Posterior vena cava (tissue), 2 donors: ENCODE measurements at regions not wholly inside any gene's neighbourhood (a gene's known extent, or its start where the extent isn't known, plus 50 kb on each side); places are given as distances from the start of the nearest gene placed in this dataset.

Source experiments
- DNase-seq: peaks from one replicate; pipeline ENCODE4 v3.0.0-alpha.2; 2020; ENCODE audit warnings: low spot score
- intact Hi-C, 2 donors: fragments of 100-400 bp; cut with DNase I; formaldehyde crosslinking; loops; one replicate each; pipeline versions ENCODE4 v1.14.1 to v1.14.2; 2022 to 2023
- donor health status: DM: yes; HTN: yes; CAD: no.
- donor health status: DM: yes; HTN: yes; CAD: no.

DNA sequence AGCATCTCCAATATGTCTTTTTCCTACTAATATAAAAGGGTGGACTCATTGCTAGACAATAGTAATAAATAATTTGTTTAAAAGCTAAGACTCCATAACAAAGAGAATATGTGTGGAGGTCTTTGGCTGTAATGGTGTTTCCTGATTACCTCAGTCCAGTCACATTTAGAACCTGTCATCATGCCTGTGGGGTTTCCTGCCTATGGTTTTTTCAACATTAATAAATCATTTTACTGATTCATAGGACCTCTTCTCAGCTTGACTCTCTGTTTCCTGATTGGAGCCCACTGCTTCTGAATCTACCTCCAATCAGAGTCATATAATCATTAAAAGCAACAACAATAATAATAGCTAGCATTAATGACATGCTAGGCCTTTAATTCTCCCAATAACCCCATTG, 52.4 kb upstream of the GNAI1 start:
- no peak for DNase-seq
- intact Hi-C loops: no loop called here

- DNase-seq: no peak
- intact Hi-C loops: no loop called here
These were observed 55.7 kb upstream of the GNAI1 start for GRCh38 chr7:80078886-80079285.

DNA sequence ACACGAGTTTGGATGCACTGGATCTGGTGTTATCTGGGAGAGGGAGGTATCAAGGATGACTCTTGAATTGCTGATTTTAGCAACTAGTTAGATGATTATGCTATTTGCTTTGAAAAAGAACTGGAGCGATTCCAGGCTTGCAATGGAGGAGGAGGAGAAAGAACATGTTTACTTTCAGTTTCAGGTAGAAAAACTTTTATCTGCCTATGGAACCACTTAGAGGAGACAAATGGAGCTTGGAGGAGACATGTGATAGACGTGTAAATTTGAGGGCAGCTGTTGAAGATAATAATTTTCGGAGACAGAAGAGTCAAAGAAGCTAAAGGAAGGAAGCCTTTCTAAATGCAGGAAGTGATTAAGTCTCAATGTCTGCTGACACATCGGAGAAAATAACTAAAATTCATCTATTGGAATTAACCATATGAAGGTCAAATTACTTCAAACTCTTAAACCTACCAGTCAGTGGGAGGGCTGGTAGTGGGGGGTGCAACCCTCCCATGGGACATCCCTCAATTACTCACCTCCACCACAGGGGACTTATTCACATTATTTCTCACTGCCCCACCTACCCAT, 56.4 kb upstream of the GNAI1 start:
- intact Hi-C loops: no loop called here
- no peak for DNase-seq

GRCh38 chr7:80070391-80070790, 64.2 kb upstream of the GNAI1 start:
- DNase-seq: no peak
- intact Hi-C loops: no loop called here

GRCh38 chr7:80066639-80067038, 68.0 kb upstream of the GNAI1 start:
- intact Hi-C loops: no loop called here
- no peak for DNase-seq

GRCh38 chr7:80063834-80064233, 70.8 kb upstream of the GNAI1 start:
- intact Hi-C loops: no loop called here
- DNase-seq: no peak

GRCh38 chr7:80060218-80060806, 74.3 kb upstream of the GNAI1 start:
- no peak for DNase-seq
- intact Hi-C loops: no loop called here

DNA sequence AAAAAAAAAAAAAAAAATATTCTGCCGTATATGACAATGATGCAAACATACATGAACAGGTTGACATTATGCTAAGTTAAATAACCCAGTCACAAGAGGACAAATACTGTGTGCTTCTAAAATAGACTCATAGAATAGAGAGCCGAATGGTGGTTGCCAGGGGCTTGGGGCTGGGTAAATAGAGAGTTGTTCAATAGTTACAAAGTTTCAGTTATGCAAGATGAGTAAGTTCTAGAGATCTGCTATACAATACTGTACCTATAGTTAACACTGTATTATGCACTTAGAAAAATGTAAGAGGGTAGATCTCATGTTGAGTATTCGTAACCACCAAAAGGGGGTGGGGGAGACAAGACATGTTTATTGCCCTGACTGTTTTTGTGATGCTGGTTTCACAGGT, 77.1 kb upstream of the GNAI1 start:
- intact Hi-C loops: no loop called here
- no peak for DNase-seq

GRCh38 chr7:80054356-80054755, 80.3 kb upstream of the GNAI1 start:
- intact Hi-C loops: no loop called here

GRCh38 chr7:80053124-80053523, 81.5 kb upstream of the GNAI1 start:
- intact Hi-C loops: no loop called here
- no peak for DNase-seq

More at GRCh38 chr7:80054356-80054755, 80.3 kb upstream of the GNAI1 start:
- DNase-seq: no peak

DNA sequence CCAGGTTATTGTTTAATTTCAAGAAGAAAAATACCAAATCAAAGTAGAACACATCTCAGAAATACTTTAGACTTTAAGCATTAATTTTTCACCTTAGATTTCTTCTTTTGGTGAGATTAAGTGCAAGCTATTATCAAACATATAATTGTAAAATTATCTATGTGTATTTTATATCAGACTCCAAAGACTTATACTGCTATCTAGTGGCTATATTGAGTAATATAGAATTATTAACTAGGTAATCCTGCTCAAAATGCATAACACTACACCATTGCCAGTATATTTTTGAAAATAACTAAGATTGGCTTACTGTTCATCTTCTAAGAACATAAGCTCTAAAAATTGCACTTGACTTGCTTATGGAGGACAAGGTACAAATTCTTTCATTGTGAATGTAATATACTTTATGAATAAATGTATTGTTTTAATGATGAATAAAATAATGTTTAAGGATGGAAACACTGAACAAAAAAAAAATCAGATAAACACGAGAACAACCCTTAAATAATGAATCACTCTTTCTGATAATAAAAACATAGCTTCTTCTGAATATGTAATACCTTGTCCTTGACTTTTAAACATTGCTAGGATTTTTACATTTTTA, 86.7 kb upstream of the GNAI1 start:
- DNase-seq: no peak
- intact Hi-C loops: no loop called here

DNA sequence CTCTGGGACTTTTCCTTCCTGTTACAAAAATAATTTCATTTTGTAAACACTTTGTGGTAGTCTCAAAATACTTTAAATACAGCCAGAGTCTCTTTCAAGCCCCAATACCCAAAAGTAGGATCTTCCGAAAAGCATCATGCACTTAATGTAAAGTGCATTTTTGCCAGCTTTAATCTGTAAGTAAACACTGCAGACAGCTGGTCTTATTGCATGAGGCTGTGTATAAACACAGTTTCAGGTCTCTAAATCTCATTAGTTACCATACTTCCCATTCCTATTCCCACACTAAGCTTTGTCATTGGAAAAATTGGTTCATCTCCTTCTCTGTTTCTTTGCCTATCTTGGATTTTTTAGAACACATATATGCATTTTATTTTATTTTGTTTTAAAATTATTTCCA, 87.6 kb upstream of the GNAI1 start:
- intact Hi-C loops: no loop called here
- no peak for DNase-seq

DNA sequence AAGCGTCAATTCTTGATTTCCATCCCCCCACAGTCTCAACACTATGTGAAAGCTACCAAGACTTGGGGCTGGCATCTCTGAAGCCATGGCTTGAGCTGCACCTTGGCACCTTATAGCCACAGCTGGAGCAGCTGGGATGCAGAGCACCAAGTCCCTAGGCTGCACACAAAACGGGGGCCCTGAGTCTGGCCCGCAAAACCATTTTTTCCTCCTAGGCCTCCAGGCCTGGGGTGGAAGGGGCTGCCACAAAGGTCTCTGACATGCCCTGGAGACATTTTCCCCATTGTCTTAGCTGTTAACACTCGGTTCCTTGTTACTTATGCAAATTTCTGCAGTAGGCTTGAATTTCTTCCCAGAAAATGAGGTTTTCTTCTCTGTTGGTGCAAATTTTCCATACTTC, 89.8 kb upstream of the GNAI1 start:
- intact Hi-C loops: no loop called here
- no peak for DNase-seq

DNA sequence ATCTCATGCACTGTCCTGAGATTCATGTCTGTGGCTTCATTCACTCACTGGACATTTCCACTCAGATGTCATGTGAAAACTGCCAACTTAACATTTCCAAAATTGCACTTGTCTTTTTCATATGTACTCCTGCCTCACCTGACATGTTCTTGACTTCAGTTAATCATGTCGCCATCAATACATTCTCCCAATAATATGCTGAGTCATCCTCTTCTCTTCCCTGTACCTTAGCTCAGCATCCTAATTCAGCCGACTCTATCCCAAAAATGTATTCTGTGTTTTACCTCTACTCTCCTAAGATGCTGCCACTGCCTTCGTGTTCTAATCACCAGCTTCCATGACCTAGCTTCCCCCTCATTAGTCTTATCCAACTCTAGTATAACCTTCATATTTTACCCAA, 93.9 kb upstream of the GNAI1 start:
- no peak for DNase-seq
- intact Hi-C loops: no loop called here

- intact Hi-C loops: no loop called here
- DNase-seq: no peak
These were observed 94.3 kb upstream of the GNAI1 start for GRCh38 chr7:80040335-80040734.

DNA sequence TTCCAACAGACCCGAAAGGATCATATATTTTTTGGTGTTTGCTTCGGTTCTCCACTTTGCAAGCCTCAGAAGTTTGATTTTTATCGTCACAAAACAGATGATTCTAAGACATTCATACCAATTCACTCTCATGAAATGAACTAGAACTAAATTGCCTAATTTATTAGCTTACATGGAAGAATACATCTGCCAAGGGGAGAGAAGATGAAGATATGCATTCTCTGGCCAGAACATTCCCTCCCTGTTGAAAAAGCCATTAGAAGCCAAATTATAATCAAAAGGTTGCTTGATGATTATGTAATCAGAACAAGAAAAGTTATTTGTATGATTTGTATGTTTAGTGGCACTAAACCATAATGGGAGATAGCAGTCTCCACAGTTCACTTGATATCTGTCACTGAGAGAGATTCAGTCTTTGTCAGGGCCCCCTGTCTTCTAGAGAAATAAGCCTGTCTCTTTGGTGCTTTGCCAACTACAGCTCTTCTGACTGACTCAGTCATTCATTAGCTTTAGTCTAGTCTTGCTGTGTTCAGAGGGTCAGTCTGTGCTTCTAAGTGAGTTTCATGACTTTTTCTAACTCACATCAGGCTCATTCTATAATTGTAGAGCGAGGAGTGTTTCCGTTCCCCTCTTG, 95.3 kb upstream of the GNAI1 start:
- intact Hi-C loops: no loop called here

DNA sequence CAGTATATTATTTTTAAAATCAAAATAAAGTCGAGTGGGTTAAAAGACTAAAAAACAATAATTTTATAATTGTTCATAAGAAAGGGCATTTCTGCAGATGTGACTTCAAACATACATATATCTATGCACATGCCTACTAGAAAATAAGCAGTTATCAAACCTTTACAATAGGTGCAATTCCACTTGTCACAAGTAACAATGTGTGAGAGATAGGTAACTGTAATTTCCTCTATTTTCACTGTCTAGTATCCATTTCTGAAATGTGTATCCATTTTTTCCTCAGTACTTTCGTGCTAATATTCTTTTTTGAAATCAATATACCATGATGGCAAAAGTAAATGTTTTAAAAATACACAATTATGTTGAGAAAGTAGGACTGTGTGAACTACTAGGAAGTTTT, 96.9 kb upstream of the GNAI1 start:
- DNase-seq: no peak
- intact Hi-C loops: no loop called here

More for the DNA sequence above, 95.3 kb upstream of the GNAI1 start:
- no peak for DNase-seq

- intact Hi-C loops: no loop called here
- DNase-seq: no peak
These were observed 98.5 kb upstream of the GNAI1 start for GRCh38 chr7:80036107-80036506.

DNA sequence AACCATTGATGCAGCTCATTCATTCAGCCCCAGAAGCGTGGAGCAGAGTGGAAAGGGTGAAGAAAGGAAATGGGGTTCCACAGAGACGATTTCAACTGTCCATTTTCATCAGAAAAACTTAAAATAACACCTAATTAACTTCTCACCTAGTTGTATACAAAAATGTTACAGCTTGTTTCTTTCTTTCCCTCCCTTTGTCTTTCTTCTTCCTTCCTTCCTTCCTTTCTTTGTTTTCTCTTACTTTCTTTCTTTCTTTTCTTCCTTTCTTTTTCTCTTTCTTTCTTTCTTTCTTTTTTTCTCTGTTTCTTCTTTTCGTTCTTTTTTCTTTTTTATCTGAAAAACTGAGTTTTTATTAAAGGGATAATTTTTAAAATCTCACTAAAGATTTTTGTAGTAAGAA, 105.9 kb upstream of the GNAI1 start:
- intact Hi-C loops: no loop called here
- no peak for DNase-seq

DNA sequence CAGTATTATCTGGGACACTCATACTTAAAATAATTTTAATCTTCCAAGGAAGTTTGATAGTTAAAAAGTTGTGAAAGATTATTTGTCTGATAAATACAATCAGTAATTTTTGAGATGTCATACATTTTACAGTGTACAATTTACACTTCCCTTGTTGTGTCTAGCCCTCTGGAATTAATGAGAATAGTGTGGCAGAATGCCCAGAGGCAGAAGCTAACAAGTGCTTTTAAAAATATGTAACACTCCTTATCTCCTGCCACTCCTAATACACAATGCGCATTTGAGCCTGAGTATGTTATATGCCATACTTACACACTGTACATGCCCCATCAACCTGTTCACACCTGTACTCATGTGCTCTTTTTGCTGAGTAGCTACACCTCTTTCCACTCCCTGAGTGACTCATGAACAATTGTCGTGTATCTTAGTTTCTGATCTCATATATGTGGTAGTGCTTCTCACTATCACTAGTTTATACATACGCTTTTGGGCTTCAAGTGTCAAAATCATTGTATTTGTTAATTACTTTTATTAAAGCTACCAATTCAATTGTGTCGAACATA, 106.9 kb upstream of the GNAI1 start:
- DNase-seq: no peak
- intact Hi-C loops: no loop called here

GRCh38 chr7:80026766-80027165, 107.9 kb upstream of the GNAI1 start:
- intact Hi-C loops: no loop called here
- no peak for DNase-seq
